NCI-H69 (cell line): ENCODE measurements at regions not wholly inside any gene's neighbourhood (a gene's known extent, or its start where the extent isn't known, plus 50 kb on each side); places are given as distances from the start of the nearest gene placed in this dataset.

Source experiments
- DNase-seq: peaks from one replicate; lab custom pipeline; 2025; lab: John Stamatoyannopoulos, UW

GRCh38 chr6:141316236-141316635, 816.5 kb upstream of the GJE1 start:
- no peak for DNase-seq

GRCh38 chr6:141313986-141314385, 818.7 kb upstream of the GJE1 start:
- DNase-seq: no peak

- no peak for DNase-seq
These were observed 823.4 kb upstream of the GJE1 start for GRCh38 chr6:141309295-141309694.

- DNase-seq: no peak
These were observed 825.3 kb upstream of the GJE1 start for GRCh38 chr6:141307309-141307998.

DNA sequence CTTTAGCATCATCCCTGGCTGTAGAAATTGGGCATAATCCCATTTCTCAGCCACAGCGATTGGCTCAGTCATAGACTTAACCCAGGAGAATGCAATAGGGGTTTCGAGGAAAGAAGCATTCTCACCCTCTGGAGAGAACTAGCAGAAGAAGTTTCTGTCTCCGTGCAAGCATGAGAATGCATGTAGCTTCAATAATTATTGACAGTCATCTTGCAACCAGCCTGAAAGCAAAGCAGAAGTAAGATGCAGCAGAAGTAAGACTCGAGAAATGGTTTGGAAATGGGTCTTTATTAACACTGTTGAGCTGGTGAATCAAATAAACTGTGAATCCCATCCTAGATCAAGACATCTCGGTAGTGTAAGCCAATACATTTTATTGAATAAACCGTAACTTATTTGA, 828.8 kb upstream of the GJE1 start:
- no peak for DNase-seq

DNA sequence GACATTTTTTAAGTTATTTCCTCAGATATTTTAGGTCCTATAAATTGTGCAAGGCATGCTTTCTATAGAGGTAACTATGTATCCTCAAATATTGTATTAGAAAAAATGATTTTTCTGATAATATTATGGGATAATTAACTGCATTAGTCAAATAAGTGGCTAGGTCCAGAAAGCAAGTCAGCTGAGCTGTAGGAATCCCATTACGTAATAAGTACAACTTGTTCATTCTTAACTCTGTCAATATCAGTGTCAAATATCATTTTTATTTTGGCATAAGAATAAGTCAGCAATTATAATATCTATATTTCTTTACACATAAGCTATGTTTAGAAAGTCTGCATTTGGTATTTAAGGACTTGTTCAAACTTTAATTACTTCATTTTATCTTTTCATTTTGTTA, 830.9 kb upstream of the GJE1 start:
- DNase-seq: peak; percentile 48

DNA sequence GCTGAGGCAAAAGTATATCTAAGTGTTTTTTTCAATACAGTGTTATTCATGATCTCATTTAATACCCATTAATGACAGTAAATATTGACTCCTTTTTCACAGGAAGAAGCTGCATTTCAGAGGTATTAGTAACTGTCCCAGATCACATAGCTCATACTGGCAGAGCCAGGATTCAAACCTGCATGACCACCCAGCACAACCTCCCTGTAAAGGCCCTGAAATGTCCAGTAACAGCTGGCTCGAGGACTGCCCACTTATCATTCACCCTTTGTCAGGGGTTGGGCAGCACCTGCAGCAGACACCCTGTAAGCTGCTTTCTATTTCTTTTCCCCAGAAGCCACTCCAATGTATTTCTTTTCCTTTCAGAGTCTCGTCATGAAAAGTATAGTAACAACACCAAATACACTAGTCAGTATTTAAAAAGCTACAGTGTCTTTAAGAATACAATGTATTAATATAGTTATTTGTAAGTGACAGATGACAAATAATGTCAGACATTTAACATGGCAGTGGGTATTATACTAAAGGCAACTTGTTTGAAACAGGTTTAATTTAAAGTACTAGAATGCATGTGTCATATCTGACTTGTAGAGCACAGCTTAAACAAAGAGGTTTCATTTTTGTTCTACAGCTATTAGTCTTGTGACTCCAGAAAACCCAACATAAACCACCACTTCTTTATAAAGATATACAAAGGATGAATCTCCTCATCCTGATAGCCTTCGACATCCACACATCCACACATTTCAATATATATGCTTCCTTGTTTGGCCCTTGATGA, 841.6 kb upstream of the GJE1 start:
- peak; percentile 33 for DNase-seq

DNA sequence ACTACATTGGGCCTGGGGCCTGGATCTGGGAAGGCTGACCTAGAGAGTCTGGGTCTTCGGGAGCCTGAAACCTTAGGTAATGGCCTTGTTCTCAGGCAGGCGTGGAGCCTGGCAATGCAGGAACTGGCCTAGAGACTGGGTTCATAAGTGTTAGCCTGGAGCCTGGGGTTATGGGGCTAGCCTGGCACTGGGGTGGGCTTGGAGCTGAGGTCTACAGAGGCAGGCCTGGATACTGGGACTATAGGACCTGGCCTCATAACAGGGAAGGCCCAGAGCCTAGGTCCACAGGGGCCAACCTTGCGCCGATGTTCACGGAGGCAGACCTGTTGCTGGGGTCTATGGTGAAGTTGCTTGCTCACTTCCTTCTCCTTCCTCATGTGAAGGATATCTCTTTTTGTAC, 843.8 kb upstream of the GJE1 start:
- DNase-seq: no peak

DNA sequence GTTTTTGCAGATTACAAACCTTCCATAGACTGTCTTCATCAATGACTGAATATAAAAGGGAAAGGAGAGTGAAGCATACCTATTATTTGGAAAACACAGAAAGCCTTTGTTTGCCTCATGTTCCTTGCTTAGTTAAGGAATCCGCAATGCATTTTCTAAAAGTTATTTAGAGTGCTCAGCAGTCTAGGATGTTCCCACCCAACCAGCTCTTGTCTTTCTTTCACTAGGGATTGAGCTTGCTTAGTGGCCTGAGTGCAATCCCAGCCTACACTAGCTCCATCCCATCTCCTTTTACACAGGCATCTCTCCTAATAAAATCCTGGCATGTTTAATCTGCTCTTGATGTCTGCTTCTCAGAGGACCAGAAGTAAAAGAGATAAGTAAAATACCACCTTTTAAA, 850.5 kb upstream of the GJE1 start:
- no peak for DNase-seq

- DNase-seq: no peak
These were observed 863.0 kb upstream of the GJE1 start for GRCh38 chr6:141269684-141270083.

DNA sequence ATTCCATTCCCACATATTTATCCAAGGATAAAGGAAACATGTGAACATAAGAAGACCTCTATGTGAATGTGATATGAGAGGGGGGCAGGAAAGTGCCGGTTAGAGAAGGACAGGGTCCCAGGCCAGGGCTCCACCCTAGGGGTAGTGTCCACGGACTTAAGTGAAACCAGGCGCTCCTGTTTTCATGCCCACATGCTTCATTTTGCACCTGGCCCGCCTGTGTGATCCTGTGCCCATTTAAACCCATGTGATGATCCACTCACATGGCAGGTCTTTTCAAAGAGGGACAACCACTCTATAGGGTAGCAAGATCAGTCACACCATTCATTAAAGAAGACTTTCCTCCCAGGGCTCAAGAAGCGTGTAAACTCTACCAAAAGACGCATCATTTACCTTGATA, 865.3 kb upstream of the GJE1 start:
- no peak for DNase-seq

DNA sequence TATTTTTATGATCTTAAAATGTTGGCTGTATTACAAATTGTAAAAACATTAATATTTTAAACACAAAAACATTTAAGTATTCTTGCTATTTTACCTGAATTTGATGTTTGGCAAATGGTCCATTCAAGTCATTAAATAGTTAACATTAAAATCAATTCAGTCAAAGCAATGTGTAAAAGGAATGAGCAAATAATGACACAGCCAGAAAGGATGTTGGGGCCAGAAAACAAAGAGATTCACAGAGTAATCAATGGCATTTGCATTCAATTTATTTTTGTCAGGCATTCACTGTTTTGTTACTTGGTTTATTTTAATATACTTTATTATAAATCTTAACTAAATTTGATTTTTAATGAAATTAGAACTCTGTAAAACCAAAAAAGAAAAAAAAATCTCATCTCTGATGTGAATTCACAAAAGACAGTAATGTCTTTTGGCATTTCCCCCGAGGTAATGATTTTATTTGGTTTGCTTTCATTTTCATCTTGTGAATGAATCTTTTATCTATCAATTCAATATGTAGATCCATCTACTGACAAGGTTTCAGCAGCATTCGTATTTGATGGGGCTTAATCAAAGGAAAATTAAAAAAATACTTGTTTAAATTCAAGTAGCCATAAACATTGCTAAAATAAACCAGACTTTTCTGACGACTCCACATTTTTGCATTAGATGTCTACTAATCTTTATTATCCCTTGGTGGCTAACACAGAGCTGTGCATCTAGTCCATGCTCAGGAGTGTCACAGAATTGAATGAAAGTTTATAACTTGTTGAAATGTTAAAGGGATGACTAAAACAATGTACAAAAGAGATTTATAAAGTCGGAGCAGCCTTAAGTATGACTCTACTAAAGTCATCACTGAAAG, 866.7 kb upstream of the GJE1 start:
- peak; percentile 40 for DNase-seq

DNA sequence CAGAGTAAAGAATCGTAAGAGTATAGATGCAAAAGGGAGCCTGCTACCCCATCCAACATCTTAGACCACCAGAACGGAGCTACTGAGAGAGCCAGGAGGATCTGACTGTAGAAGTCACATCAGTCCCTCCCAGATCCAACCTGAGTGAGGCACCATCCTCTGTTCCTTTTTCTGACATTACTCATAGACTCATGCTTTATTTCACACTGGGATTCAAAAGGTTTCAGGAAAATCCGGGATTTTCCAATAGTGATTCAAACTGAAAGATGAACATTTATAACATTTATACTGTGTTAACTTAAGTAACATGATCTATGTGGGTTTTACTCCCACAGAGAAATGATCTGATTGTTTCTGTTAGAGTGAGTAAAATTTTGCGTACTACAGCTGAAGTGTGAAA, 868.6 kb upstream of the GJE1 start:
- no peak for DNase-seq

GRCh38 chr6:141261672-141262060, 871.1 kb upstream of the GJE1 start:
- no peak for DNase-seq

DNA sequence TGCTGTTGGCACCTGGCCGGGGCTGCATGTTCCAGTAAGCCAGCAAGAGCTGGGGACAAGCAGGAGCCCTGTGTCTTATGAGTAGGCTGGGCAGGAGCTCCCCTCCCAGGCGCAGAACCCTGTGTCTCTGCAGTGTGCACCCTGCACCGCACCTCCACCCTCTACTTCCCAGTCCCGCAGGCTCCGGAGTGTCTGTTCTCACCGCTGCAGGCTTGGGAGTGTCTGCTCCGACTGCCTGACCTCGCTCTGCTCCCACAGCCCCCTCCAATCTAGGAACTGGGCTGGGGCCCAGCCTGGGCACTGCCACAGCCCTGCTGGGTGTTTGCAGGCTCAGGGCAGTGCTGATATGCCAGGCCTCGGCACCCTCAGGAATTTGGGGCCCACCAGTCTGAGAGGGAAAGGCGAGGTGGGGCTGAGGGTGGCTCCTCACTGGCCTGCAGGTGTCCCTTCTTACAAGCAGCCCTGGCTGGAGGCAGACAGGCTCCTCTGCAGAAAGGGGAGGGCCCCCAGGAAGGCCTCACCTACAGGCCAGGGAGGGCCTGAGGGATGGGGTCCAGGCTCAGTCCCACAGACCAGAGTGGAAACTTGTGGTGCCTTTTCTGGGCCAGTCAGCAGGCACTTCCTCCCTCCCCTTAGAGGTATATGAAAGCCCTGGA, 871.6 kb upstream of the GJE1 start:
- DNase-seq: no peak

GRCh38 chr6:141260627-141261015, 872.1 kb upstream of the GJE1 start:
- DNase-seq: no peak

DNA sequence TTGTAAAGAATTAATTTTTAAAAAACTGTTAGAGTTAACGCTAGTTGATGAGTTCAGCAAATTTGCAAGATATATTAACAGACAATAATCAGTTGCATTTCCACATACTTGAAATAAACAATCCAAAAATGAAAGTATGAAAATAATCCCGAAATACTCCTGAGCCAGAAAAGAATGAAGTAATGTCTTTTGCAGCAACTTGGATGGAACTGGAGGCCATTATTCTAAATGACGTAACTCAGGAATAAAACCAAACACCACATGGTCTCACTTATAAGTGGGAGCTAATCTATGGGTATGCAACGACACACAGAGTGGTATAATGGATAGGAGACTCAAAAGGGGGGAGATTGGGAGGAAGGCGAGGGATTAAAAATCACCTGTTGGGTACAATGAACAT, 872.9 kb upstream of the GJE1 start:
- DNase-seq: no peak

- DNase-seq: no peak
These were observed 873.6 kb upstream of the GJE1 start for GRCh38 chr6:141259091-141259490.

GRCh38 chr6:141258516-141258915, 874.2 kb upstream of the GJE1 start:
- no peak for DNase-seq

DNA sequence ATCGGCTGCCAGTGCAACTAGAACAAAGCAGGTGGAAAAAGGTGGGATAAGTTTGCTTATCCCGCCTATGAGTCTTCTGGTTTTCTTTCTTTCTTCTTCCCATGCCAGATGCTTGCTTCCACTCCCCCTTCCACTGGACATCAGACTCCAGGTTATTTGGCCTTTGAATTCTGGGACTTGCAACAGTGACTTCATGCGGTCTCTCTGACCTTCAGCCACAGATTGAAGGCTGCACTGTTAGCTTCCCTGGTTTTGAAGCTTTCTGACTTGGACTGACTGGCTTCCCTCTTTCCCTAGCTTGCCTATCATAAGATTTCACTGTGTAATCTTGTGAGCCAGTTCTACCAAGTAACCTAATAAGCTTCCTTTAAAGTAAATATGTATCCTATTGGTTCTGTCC, 878.4 kb upstream of the GJE1 start:
- no peak for DNase-seq

DNA sequence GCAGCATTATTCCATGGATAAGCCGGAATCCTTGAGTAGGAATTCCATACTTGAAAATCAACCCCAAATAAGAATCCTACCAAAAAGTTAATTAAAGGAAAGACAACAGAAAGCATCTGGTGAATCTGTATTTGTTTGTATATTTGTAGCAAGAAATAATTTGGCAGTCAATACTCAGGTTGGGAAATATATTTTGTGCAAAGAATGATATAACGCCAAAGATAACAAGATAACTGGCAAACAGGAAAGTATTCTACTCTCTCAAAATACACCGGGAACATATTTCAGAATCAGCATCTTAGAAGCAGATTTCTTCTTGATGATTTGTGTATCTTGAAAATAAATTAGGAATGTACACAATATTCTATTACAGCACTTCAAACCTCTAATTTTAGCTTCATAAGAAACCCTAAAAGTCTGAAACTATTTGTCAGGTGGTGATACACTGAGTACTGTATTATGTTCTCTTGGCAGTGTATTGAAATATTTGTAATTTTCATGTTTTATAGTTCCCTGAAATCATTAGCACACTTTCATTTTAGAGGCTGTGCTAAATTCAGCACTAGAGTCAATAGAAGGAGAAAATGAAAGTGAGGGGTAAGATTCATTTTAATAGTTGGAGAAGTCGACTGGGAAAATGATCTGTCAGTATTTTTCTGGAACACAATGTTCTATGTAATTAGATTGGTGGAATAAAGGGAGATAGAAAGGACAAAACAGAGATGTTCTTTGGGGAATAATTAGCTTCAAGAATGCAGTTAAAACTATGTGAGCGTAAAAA, 879.7 kb upstream of the GJE1 start:
- no peak for DNase-seq

GRCh38 chr6:141251286-141251685, 881.4 kb upstream of the GJE1 start:
- DNase-seq: no peak
